Keratinocyte (primary cell): ENCODE measurements at regions not wholly inside any gene's neighbourhood (a gene's known extent, or its start where the extent isn't known, plus 50 kb on each side); places are given as distances from the start of the nearest gene placed in this dataset.

Experiments
- DNase-seq: peaks from one replicate; pipeline ENCODE4 v3.0.0-alpha.2; 2011; ENCODE audit warnings: low read depth, missing footprints, low spot score
- FAIRE-seq: peaks from 2 replicates; lab custom pipeline; 2011; peaks lifted over from hg19 to GRCh38; lab: Jason Lieb, UNC
- H2AFZ ChIP-seq: 2 replicates; pipeline ENCODE4 v1.6.0; 2012; ENCODE audit warnings: low read length, control low read depth, inconsistent platforms; ENCODE audit not compliant: control insufficient read depth
- H3K27ac ChIP-seq: 2 replicates; pipeline ENCODE4 v1.5.1; 2011; ENCODE audit warnings: low read length; ENCODE audit not compliant: control insufficient read depth, insufficient read depth
- H3K27me3 ChIP-seq: 3 replicates; pipeline ENCODE4 v1.6.0; 2011; ENCODE audit warnings: low read length; ENCODE audit not compliant: control insufficient read depth, insufficient read depth; ENCODE audit errors: extremely low read depth
- H3K36me3 ChIP-seq, 2 experiments: 2 replicates in 1 of 2; 3 replicates in 1 of 2; pipeline ENCODE4 v1.5.1; 2011; ENCODE audit warnings: low read length in 2 of 2, mild to moderate bottlenecking in 1 of 2; ENCODE audit not compliant: control insufficient read depth in 2 of 2, insufficient read depth in 2 of 2; ENCODE audit errors: extremely low read depth in 1 of 2
- H3K4me1 ChIP-seq: 3 replicates; pipeline ENCODE4 v1.5.1; 2011; ENCODE audit warnings: low read length; ENCODE audit not compliant: control insufficient read depth, insufficient read depth; ENCODE audit errors: extremely low read depth
- H3K4me2 ChIP-seq: 3 replicates; pipeline ENCODE4 v1.6.0; 2011; ENCODE audit warnings: low read depth, low read length; ENCODE audit not compliant: control insufficient read depth, insufficient read depth; ENCODE audit errors: extremely low read depth
- H3K4me3 ChIP-seq, 3 experiments: fragments of 200-600 bp in 1 of 3; sonication (generic) in 1 of 3; 2 replicates in 2 of 3; 3 replicates in 1 of 3; pipeline ENCODE4 v1.5.1; 2011 to 2016; ENCODE audit warnings: low read length in 3 of 3, mild to moderate bottlenecking in 3 of 3, control low read depth in 2 of 3, inconsistent platforms in 1 of 3, low read depth in 1 of 3, mixed read lengths in 1 of 3, mixed run types in 1 of 3, moderate library complexity in 1 of 3; ENCODE audit not compliant: control insufficient read depth in 2 of 3, insufficient read depth in 2 of 3; ENCODE audit errors: extremely low read depth in 1 of 3
- H3K79me2 ChIP-seq: 2 replicates; pipeline ENCODE4 v1.6.0; 2012; ENCODE audit warnings: low read length; ENCODE audit not compliant: control insufficient read depth, insufficient read depth
- H3K9ac ChIP-seq: 3 replicates; pipeline ENCODE4 v1.6.0; 2011; ENCODE audit warnings: low read length; ENCODE audit not compliant: control insufficient read depth, insufficient read depth; ENCODE audit errors: extremely low read depth
- H3K9me1 ChIP-seq: 3 replicates; pipeline ENCODE4 v1.6.0; 2011; ENCODE audit warnings: low read length; ENCODE audit not compliant: control insufficient read depth, insufficient read depth; ENCODE audit errors: extremely low read depth
- H3K9me3 ChIP-seq: 2 replicates; pipeline ENCODE4 v1.5.1; 2012; ENCODE audit warnings: low read depth, low read length; ENCODE audit not compliant: control insufficient read depth
- H4K20me1 ChIP-seq: 3 replicates; pipeline ENCODE4 v1.6.0; 2011; ENCODE audit warnings: low read length; ENCODE audit not compliant: control insufficient read depth, insufficient read depth; ENCODE audit errors: extremely low read depth
- EZH2 ChIP-seq: IDR thresholded peaks from one replicate; pipeline ENCODE4 v1.6.1; 2012; ENCODE audit warnings: inconsistent platforms, mild to moderate bottlenecking, low read length, moderate library complexity
- dilution Hi-C: fragments of 300-500 bp; cut with MboI; formaldehyde crosslinking; loops from one replicate; pipeline ENCODE4 v1.7.0; 2020; ENCODE audit warnings: low sequenced_read_pairs; ENCODE audit not compliant: extremely low pct_ligation_motif_present
- TF ChIP-seq, protein P1 (sequence below), 3 experiments: IDR thresholded peaks in 1 of 3; conservative IDR thresholded peaks in 1 of 3; optimal IDR thresholded peaks in 1 of 3; 2 replicates in 2 of 3; 3 replicates in 1 of 3; pipeline versions ENCODE3 to v1.5.1; 2011; ENCODE audit warnings: low read length in 3 of 3, mild to moderate bottlenecking in 3 of 3, moderate library complexity in 2 of 3, control low read depth in 1 of 3, inconsistent platforms in 1 of 3; ENCODE audit not compliant: insufficient read depth in 2 of 3; ENCODE audit errors: extremely low read depth in 1 of 3

DNA sequence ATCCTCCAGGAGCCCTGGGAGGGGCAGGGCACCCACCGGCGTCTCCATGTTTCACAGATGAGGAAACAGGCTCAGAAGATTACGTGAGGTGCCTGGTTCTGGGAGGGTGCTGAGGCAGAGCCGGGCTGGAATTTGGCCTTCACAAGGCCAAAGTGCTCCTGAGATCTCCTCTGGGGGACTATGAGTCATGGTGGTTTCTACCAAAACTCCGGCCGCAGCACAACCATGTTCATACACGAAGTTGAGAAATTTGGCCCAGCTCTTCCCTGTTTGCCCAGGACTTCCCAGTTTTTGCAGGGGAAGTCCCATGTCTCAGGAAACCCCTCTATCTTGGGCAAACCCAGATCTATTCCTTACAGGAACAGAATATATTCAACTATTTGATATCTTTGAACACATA lies 172.9 kb upstream of the CDYL start:
- peaks cover 49% of the 10 kb centered on the region for H3K4me1 ChIP-seq
- FAIRE-seq (peak; percentile 98), DNase-seq (peak; percentile 80)
- H3K9me1 ChIP-seq, result no peaks in the 10 kb centered on the region
- H3K27me3 ChIP-seq, result no peaks in the 10 kb centered on the region
- H3K27ac ChIP-seq, result peak overlapping the region; percentile 75
- dilution Hi-C loops, result no loop called here
- H3K4me3 ChIP-seq, result no peak overlapping the region
- no peaks in the 10 kb centered on the region for H3K79me2 ChIP-seq
- peak overlapping the region; percentile 17 for H2AFZ ChIP-seq
- no peaks in the 10 kb centered on the region for H3K36me3 ChIP-seq
- H3K9ac ChIP-seq, result peak overlapping the region; percentile 39
- no peaks in the 10 kb centered on the region for H4K20me1 ChIP-seq
- peak overlapping the region; percentile 61 for H3K4me2 ChIP-seq
- no peak for TF ChIP-seq EZH2
- TF ChIP-seq, protein P1, sequence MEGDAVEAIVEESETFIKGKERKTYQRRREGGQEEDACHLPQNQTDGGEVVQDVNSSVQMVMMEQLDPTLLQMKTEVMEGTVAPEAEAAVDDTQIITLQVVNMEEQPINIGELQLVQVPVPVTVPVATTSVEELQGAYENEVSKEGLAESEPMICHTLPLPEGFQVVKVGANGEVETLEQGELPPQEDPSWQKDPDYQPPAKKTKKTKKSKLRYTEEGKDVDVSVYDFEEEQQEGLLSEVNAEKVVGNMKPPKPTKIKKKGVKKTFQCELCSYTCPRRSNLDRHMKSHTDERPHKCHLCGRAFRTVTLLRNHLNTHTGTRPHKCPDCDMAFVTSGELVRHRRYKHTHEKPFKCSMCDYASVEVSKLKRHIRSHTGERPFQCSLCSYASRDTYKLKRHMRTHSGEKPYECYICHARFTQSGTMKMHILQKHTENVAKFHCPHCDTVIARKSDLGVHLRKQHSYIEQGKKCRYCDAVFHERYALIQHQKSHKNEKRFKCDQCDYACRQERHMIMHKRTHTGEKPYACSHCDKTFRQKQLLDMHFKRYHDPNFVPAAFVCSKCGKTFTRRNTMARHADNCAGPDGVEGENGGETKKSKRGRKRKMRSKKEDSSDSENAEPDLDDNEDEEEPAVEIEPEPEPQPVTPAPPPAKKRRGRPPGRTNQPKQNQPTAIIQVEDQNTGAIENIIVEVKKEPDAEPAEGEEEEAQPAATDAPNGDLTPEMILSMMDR (optimal IDR thresholded peaks at IDR 0.05 in 1 of 3, IDR thresholded peaks at IDR 0.05 in 1 of 3, conservative IDR thresholded peaks at IDR 0.05 in 1 of 3; ENCODE audit: extremely low read depth in 1 of 3, insufficient read depth in 2 of 3, low read length in 3 of 3), result no peak
- no peaks in the 10 kb centered on the region for H3K9me3 ChIP-seq

DNA sequence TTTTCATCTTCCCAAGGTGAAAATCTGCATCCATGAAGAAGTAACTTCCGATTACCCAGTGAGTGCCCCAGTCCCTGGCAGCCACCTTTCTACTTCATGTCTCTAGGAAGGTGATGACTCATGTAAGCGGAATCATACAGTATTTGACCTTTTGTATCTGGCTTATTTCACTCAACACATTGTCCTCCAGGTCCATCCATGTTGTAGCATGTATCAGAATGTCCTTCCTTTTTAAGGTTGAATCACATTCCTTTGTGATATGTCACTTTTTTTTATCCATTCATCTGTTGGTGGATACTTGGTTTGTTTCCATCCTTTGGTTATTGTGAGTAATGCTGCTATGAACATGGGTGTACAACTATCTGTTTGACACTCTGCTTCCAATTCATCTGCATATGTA lies 176.3 kb upstream of the CDYL start:
- no peak overlapping the region for H3K4me2 ChIP-seq
- H3K27ac ChIP-seq, result peak overlapping the region; percentile 75
- no peaks in the 10 kb centered on the region for H4K20me1 ChIP-seq
- FAIRE-seq, result peak; percentile 98
- no peak overlapping the region for H3K4me3 ChIP-seq
- no peaks in the 10 kb centered on the region for H3K9me1 ChIP-seq
- no peaks in the 10 kb centered on the region for H3K36me3 ChIP-seq
- no peak for TF ChIP-seq EZH2
- TF ChIP-seq, protein P1 (optimal IDR thresholded peaks at IDR 0.05 in 1 of 3, IDR thresholded peaks at IDR 0.05 in 1 of 3, conservative IDR thresholded peaks at IDR 0.05 in 1 of 3; ENCODE audit: extremely low read depth in 1 of 3, insufficient read depth in 2 of 3, low read length in 3 of 3), result no peak
- dilution Hi-C loops, result no loop called here
- no peaks in the 10 kb centered on the region for H3K9me3 ChIP-seq
- no peaks in the 10 kb centered on the region for H3K79me2 ChIP-seq
- H3K9ac ChIP-seq, result no peak overlapping the region
- peaks cover 39% of the 10 kb centered on the region for H3K4me1 ChIP-seq
- DNase-seq, result peak; percentile 99
- H2AFZ ChIP-seq, result no peak overlapping the region
- no peaks in the 10 kb centered on the region for H3K27me3 ChIP-seq
